GM21619 (cell line): ENCODE measurements at regions not wholly inside any gene's neighbourhood (a gene's known extent, or its start where the extent isn't known, plus 50 kb on each side); places are given as distances from the start of the nearest gene placed in this dataset.

Source experiments
- ATAC-seq: cut with Tn5 transposase; IDR thresholded peaks from one replicate; pipeline ENCODE4 v1.9.1; 2021; ENCODE audit not compliant: unreplicated experiment

DNA sequence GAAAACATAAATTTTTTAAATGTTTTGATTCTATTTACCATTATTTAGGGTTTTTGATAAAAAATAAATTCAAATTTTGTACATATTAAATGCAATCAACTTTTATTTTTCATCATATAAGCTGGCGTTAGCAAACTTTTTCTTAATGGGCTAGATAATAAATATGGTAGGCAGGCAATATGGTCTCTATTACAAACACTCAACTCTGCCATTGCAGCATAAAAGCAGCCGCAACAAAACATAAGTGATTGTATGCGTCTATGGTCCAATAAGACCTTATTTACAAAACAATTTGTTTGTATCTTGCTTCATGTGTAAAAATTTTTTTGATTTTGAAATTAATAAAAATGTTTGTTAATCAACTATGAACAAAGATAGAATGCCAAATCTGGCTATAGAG is 116.8 kb upstream of the GLI2 start:
- ATAC-seq = no peak

DNA sequence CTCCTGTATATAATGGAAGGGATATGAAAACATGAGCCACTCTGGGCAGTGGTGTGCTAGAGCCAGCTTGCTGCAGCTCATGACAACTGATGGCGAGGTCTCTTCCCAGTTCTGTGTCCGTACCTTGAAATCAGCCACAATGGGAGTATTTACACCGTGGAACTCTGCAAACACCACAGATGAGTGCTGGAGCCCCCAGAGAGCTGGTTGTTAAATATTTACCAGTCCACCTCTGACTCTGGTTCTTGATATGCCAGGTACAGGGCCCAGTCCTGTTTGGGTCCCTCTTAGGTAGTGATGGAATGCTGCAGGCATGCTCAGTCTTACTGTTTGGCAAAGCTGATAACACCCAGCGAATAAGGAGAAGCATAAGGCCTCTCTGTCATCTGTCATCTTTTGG is 116.1 kb upstream of the GLI2 start:
- ATAC-seq = no peak

DNA sequence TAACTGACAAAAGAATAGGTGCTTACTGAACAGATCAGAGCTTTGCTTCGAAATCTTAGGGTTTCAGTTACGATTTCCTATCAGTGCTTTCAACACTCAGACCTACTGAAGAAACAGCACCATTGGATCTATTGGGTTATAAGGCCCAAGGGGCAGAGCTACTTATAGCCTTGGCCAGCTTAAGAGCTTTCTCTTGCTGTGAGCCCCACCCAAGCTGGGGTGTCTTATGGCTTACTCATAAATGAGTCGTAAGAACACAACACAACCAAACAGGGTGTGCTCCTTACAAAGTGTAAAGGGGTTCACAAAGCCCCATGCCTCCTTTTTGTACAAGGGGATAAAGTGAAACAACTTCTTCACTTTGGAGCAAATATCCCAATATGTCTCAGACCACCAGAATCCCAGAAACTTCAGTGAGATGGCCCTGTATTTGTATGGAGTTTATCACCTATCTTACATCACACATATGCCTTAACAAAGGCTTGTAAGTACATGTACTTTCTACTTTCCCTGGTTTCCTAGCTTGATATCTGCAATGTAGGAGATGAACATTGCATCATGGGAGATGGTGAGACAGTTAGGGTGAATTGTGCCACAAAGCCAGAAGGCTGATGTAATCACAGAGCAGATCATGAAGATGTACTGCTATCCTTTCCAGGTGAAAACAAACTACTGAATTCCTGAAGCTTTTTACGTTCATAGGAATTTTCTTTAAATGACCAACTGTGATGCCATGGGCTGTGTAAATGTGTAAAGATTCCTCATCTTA is 115.5 kb upstream of the GLI2 start:
- ATAC-seq = no peak

DNA sequence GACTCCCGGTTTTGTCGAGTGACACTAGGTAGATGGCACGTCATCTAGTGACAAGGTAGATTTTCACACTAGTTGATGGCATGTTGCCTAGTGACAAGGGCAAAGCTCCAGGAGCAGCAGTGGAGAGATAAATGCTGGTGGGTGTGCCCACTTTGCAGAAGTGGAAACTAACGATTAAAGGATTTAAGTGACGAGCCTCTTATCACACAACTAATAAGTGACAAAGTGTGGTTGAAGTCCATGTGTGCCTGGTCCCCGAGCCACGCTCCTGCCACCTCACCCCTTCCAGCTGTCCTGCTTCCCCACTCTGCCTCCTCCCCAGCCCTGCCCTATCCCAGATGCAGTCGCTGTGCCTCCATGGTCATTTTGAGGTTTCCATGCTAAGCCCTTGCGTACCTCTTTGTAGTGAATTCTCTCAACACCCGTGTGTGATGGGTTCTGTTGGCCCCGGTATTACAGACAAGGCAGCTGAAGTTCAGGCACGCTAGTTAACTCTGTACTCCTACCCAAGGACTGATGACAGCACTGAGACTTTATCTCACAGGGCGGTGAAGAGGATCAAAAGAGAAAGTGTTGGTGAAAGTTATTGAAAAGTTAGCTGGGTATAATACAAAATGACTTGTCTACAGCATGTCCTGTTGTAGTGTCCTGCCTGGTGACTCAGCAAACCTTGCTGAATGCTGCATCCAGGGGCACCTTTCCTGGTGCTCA is 113.4 kb upstream of the GLI2 start:
- ATAC-seq = no peak

DNA sequence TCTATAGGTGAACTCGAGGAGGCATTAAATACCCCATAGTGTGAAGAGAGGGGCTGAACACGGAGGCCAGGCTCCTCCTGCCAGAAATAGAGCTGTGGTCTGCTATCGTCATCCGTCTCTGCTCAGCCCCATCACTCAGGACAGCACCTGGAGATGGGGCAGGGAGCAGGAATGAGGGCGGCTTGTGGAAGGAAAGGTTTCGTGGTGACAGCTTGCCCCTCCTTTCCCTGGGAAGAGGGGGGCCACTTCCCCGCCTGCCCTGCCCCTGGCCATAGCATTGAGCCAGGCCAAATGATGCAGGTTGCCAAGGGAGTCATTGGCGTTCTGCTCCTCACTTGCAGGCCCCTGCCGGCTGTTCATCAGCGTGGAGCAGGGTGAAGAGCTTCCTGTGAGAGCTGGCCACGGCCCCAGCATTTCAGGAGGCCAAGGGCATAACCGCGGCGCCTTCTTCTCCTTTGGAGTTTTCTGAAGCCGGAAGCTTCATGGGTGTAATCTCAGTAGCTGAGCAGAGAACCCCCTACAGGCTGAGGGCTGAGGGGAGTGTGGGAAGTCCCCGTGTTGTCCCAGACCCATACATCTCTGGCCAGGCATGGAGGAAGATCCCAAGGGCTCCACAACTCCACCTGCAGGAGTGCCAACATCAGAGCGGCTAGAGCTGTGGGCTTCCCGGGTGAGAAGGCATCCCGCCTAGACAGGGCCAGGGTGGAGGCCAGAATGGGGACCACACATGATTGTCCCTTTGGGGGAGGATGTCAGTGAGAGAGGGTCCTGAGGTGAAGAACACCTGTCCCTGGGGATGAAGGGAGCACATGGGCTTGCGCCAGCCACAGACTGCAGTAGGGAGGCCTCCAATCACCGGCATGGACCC is 112.5 kb upstream of the GLI2 start:
- ATAC-seq = no peak

DNA sequence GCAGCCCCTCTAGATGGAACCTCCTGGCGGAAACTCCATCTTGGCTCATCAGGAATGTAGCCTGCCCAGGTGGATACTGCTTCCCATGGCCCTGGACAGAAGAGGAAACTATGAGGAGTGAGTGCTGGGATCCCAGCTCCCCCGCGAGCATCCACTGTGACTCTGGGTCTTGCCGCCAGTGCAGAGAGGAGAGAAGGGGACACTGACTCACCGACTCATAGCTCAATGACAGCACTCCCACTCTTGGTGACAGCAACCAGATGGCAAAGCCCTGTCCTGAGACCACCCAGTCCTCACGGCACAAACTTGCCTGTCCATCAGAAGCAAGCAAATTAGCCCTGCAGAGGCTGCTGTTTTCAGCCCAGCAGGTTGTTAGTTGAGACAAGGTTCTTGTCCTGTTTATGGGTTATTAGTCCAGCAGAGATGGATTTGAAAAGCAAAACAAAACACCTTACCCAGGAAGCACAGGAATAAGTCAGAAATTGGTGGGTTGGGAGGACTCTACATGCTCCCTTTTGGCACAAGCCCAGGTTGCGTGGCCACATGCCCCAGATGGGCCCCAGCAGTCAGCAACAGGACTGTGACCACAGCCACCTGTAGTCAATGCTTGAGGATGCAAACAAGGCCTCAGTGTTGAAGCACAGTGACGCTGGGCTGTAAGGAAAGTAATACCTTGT is 111.5 kb upstream of the GLI2 start:
- ATAC-seq = no peak

DNA sequence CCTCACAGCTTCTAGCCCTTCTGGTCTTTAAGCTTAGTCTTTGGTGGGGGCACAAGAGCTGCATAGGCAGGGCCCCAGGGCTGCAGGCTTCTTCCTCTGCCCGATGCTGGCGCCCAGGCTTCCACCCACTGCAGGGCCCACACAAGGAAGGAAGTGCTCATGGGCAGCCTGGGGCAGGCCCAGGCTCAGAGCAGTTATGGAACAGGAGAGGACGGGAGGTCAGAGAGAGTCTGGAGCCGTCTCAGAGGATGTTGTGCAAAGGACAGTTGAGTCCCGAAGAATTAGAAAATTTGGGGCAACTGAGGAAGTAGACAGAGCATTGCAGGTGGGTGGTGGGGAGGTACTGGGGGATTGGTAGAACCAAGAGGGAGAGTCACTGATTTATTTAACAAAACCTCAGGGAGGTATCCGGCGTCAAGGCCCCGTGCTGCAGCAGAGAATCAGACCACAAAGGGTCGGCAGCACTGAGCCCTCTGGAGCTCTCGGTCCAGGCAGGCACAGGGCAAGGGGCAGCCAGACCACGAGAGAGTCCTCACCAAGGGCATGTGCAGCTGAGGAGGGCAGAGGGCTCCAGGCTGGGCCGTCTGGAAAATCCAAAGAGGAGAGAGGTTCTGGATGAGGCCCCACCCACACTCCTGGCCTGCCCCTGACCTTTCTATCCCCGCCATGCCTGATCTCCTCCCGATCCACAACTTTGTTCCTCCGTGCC is 110.8 kb upstream of the GLI2 start:
- ATAC-seq = no peak

DNA sequence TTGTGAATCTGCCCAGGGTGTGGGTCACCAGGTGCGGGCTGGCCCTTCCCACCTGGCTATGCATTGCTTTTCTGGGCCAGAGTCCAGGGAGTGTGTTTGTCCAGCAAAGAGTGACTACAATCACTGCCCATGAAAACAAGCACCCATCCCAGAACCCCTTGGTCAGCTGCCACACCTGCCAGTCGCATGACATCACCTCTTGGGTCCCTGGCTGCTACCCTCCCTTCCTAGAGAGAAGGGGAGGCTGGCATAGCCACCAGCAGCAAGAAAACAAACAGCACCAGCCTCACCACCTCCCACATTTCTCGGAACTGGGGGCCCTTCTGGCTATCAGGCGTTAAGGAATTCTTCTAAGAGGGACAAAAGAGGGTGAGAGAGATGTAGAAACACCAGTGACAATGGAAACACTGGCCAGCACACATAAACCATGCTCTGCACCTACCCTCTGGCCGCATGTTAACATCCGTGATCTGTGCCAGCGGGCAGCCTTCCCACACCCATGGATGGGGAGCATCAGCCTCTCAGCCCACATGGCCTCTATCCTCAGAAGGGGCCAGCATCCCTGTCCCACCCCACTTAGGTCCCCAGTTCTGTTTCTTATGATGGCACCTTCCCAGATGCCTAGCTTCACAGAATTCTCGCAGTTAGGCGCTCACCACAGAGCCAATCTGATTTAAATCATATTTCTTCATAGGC is 109.7 kb upstream of the GLI2 start:
- ATAC-seq = no peak

DNA sequence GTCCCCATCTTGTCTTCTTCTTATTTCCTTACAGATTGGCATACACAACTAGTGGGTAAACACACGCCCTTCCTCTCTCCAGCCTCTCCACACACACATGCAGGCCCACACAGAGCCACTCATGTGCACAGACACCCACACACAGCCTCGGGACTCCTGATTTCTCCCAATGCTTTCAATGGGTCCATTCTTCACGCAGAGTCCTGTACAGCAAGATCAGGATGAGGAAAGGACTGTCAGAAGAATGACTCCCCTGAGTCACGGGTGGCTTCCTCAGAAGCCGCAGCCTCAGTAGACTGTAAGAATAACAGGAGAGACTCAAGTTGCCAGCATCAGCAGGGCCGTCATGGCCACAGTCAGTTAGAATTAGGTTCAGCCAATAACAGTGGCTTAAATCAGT is 109.1 kb upstream of the GLI2 start:
- no peak for ATAC-seq

DNA sequence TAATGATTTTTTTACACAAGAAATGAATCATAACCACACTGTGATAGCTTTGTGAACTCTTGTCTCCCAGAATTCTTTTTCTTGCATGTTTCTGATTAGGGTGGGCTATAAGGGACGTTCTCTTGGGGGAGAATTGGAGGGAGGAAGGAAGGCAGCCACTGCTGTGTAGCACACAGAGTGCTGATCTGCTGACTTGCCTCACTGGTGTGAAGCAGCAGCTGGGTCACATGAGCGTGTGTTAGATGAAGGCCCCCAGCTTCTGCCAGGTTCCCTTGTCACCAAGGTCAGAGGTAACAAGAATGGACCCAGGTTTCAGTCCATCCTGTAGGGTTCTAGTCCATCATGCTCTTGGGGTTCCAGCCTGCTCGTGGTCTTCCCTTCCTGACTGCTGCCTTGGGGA is 107.4 kb upstream of the GLI2 start:
- no peak for ATAC-seq

DNA sequence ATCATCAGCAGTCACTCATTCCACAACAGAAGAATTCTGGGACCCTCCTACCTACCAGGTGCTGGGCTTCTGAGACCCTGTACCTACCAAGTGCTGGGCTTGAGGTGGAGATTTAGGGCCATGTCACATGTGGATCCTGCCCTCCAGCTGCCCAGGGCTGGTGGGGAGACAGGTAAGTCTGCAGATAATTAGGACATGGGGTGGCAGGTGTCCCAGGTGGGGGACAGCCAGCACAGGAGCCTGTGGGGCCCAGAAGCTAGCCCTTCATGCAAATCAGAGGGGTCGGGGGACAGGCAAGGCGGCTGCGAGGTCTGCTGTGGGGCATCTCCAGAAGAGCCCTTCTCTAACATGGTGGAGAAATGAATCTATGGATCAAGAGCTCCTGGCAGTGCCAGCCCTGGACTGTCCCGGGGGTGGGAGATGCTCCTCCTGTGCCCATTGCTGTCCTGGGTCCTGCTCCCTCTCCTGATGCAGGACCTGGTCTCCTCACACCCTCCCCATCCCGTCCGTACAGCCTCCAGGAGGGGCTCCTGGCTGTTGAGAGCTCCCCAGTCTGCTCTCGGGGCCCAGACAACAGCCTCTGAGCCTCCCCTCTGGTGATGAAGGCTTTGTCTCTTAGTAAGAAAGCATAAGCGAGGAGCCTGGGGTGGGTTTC is 106.3 kb upstream of the GLI2 start:
- ATAC-seq = no peak

DNA sequence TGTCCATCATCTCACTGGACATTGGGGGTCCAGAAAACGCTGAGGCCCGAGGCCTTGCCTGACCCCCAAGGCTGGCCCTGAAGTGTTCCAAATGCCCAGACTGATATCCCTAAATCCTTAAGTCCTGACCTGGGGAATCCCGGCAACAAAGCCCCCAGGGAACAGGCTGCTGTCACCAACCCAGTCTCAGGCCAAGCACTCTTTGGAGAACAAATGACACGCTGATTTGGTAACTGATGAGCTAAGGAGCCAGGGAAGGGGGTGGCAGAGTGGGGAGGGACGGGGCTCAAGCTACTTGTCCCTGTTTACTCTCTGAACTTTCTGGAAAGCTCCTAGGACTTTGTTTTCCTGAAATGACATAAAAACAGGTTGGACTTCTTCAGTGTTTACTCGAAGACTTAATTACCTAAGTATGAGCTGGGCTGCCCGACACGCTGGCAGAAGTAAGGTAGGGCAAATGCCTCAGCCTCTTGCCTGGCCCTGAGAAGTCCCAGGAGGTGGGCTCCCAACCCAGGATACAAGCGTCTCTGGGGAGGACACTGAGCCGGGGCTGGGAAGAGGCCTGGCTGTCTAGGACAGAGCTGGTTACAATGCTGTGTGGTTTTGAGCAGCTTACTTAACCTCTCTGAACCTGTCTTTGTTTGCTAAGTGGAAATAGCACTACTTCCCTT is 105.5 kb upstream of the GLI2 start:
- no peak for ATAC-seq

DNA sequence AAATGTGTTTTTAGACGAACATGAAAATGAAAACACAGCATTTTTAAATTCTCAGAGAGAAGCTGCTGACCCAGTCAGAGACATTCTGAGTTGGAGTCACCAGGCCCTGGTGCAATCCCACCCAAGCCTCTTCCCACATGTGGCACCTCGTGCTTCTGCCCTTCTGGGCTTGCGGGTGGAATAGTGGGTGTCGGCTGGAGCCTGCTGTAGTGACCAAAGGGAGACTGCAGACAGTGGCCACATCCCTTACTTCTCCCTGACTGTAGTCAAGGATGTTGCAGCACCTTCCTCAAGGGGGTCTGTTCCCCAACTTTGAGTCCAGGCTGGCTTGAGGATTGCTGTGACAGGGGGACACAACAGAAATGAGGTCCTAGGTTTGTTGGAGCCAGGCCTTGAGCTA is 104.4 kb upstream of the GLI2 start:
- no peak for ATAC-seq

DNA sequence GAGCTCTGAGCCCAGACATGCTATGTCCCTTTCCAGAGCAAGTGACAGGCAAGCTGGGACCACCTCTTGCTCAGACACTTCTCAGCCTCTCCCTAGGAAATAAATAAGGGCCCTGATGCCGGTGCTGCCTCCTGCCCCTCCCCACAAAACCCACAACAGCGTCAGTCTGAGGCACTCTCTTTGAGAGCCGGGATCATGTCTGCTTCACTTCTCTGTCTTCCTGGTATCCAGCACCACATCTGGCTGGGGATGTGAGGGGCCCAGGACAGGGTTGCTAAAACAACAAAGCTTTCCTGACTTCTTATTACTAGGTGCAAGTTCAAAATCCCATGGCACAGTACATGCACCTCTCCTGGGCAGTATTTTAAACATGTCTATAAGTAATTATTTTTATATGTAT is 103.9 kb upstream of the GLI2 start:
- ATAC-seq = no peak

DNA sequence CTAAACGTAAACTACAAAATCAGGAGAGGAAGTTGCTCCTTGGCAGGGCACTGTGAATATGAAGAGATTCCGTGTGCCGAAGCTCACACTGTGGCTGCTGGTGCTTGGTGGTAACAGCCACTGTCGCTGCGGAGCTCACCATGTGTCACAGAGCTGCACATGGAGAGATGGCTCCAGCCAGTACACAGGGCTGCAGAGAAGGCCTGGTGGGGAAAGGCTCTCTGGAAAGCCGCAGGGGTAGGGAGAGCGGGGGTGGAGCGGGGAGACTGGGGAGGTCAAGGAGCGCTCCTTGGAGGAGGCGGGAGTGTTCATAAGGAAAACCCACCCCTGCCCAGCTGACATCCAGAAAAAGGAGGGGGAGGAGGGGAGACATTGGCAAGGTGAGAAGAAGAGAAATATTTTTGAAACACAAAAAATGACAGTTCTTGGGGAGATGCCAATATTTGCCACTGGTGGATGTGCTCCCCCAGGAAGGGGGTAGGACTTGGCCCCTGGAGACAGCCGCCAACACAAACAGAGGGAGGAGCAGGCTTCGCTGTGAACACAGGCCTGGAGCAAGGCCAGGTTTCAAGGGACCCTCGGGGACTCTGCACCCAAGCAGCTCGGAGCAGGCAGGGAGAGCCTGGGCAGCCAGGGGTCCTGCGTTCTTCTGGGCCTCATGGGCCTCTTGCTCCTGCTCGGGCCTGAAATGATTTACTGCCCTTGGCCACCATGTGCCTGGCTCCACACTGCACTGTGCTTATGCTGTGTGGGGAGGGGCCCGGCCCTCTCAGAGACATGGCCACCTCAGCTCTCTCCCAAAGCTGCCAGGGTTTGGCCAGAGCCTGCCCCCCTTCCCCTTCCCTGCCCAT is 102.6 kb upstream of the GLI2 start:
- no peak for ATAC-seq

DNA sequence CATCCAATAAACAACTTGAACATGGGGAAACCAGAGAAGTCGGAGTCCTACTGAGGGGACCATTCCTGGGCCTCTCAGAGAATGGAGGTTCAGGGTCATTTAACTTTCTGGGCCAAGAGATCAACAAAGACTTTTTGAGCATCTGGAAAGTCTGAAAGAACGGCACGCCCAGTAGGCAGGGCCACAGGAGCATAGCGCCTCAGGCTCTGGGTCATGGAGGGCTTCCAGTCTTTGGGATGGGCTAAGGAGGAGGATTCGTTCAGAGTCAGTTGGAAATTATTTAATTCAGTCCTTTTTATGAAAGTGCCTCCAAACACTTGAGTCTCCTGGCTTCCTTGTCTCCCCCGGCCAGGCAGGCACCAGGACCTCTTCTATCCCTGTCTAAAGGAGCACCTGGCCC is 101.1 kb upstream of the GLI2 start:
- ATAC-seq = no peak

DNA sequence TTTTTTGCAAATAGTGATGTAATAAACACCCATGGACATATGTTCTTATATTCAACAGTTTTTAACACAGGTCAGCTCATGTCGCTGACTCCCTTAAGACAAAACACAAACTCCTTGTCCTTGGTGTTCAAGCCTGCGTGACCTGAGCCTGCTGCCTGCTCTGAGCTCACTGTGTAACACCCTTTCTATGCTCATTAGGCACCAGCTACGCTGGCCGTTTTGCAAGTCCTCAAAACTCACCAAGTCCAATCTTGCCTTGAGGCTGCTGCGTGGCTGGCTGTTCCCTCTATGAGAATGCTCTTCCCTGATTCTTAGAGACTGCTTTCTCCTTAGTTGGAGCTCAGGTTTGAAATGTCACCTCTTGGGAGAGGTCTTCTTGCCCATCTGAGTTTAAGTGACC is 100.5 kb upstream of the GLI2 start:
- ATAC-seq = no peak

DNA sequence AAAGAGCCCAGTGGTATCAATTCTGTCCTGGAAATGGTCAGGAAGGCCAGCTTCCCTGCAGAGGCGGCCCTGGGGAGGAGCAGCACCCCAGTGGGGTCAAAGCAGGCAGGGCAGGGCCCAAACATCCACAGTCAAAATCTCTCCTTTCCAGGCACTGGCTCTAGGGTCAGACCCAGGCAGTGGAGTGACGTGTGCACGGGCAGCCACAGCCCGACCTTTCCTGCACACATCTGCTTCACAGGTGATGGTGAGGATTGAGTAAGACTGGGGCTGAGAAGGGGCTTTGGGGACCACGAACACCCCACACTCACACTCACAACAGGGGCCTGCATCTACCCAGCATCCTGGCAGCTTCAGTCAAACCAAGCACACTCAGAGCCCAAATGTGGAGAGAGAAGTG is 97.8 kb upstream of the GLI2 start:
- no peak for ATAC-seq
